GM23338 (cell line): ENCODE measurements at regions not wholly inside any gene's neighbourhood (a gene's known extent, or its start where the extent isn't known, plus 50 kb on each side); places are given as distances from the start of the nearest gene placed in this dataset.

Experiments used
- CREB1 ChIP-seq: fragments of 250-450 bp; sonication (Bioruptor Pico); IDR thresholded peaks from 2 replicates; pipeline ENCODE4 v1.5.0; 2020; ENCODE audit warnings: low read depth, mild to moderate bottlenecking, moderate library complexity
- CTCF ChIP-seq, 2 experiments: fragments of 200-600 bp in 1 of 2; sonication (generic) in 1 of 2; conservative IDR thresholded peaks; 2 replicates each; pipeline versions ENCODE4 v1.5.1 to v1.6.1; 2016 to 2017; ENCODE audit warnings: antibody characterized with exemption in 2 of 2, low read depth in 2 of 2, mild to moderate bottlenecking in 2 of 2, moderate library complexity in 1 of 2
- EZH2 ChIP-seq: fragments of 200-600 bp; sonication (generic); IDR thresholded peaks from one replicate; pipeline ENCODE4 v1.8.0; 2017; ENCODE audit warnings: antibody characterized with exemption, mild to moderate bottlenecking, low read depth; ENCODE audit not compliant: unreplicated experiment
- EZH2phosphoT487 ChIP-seq: fragments of 200-600 bp; sonication (generic); IDR thresholded peaks from one replicate; pipeline ENCODE4 v1.8.1; 2018; ENCODE audit warnings: antibody characterized with exemption; ENCODE audit not compliant: unreplicated experiment
- JUNB ChIP-seq: IDR thresholded peaks from one replicate; pipeline ENCODE4 v1.6.1; 2016; ENCODE audit warnings: antibody characterized with exemption; ENCODE audit not compliant: unreplicated experiment
- NANOG ChIP-seq: IDR thresholded peaks from 2 replicates; pipeline ENCODE4 v1.6.1; 2016; ENCODE audit warnings: antibody characterized with exemption, borderline replicate concordance
- POLR2AphosphoS5 ChIP-seq: IDR thresholded peaks from 2 replicates; pipeline ENCODE4 v1.6.1; 2016; ENCODE audit warnings: antibody characterized with exemption, low read depth
- REST ChIP-seq: IDR thresholded peaks from one replicate; pipeline ENCODE4 v1.6.1; 2018; ENCODE audit warnings: antibody characterized with exemption; ENCODE audit not compliant: unreplicated experiment
- STAT1 ChIP-seq: IDR thresholded peaks from one replicate; pipeline ENCODE4 v1.6.1; 2016; ENCODE audit warnings: antibody characterized with exemption; ENCODE audit not compliant: unreplicated experiment
- ZNF331 ChIP-seq: fragments of 250-450 bp; sonication (Bioruptor Pico); IDR thresholded peaks from 2 replicates; pipeline ENCODE4 v1.5.0; 2020; ENCODE audit warnings: low read depth, mild to moderate bottlenecking, moderate library complexity
- ZNF462 ChIP-seq: fragments of 250-450 bp; sonication (Bioruptor Pico); IDR thresholded peaks from 2 replicates; pipeline ENCODE4 v1.5.0; 2020; ENCODE audit warnings: mild to moderate bottlenecking, moderate library complexity

GRCh38 chr12:74671421-74671820, 133.8 kb downstream of the ATXN7L3B start:
- TF ChIP-seq EZH2 (no peak), REST (no peak), CTCF (conservative IDR thresholded peaks at IDR 0.05; ENCODE audit: low read depth in 2 of 2) (no peak), EZH2phosphoT487 (no peak), POLR2AphosphoS5 (no peak), CREB1 (CRISPR knock-in tag) (no peak), ZNF331 (CRISPR knock-in tag) (no peak), STAT1 (no peak), JUNB (no peak), ZNF462 (CRISPR knock-in tag) (no peak), NANOG (no peak)
